ENCODE measurements at regions not wholly inside any gene's neighbourhood (a gene's known extent, or its start where the extent isn't known, plus 50 kb on each side); places are given as distances from the start of the nearest gene placed in this dataset.

DNA sequence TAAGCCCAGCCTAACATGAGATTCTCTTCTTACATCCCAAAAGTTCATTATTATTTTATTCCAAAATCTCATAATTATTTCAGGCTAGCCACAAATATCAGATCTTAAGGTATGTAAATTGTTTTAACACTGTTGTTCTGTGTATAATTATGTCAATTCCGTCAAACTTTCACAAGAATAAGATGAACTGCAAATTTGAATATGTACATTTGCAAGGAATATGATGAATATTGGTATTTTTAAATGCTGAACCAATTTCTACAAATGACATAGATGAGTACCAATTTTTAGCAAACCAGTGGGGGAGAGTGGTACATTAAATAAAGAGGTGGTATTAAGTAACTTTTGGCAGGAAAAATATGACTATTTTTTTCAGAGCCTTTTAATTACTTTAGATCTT, 282.3 kb upstream of the MAD2L1 start:
- no TSS peak for BruUV-seq (replicated peaks)
- H3K27me3 ChIP-seq (replicated peaks; ENCODE audit: insufficient read depth, low read depth, low read length, poor library complexity) = no peaks in the 10 kb centered on the region
- no peak for DNase-seq (ENCODE audit: low spot score)

DNA sequence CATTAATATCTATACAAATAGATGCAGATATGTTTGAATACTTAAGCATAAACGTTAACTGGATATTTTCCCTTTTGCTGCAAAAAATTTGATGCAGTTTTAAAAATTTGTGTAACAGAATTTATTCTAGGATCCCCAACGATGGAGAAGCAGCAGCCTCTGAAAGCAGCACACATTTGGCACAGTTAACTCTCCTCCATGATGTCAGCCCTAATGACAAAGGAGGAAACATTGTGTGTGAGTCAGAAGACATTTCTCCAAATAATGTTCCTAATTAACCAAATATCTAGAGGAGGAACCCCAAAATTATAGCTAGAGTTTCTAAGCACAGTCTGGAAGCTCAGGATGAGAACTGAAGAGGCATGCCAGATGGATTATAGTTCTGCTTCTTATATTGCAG, 281.9 kb upstream of the MAD2L1 start:
- Histone ChIP-seq H3K4me3 (ENCODE audit: low read depth, low read length, poor library complexity, severe bottlenecking) (no peak overlapping the region), H3K4me1 (ENCODE audit: insufficient read depth, low read length, poor library complexity, severe bottlenecking) (no peaks in the 10 kb centered on the region), H3K27ac (ENCODE audit: low read depth, low read length, poor library complexity, severe bottlenecking) (no peak overlapping the region), H3K9me3 (ENCODE audit: low read depth, low read length, poor library complexity, severe bottlenecking) (no peaks in the 10 kb centered on the region), H3K36me3 (ENCODE audit: insufficient read depth, low read length, poor library complexity, severe bottlenecking) (no peaks in the 10 kb centered on the region), H3K27me3 (replicated peaks; ENCODE audit: insufficient read depth, low read depth, low read length, poor library complexity) (no peaks in the 10 kb centered on the region)
- intact Hi-C loops (cut with micrococcal nuclease; ENCODE audit: unreplicated experiment) = no loop called here
- DNase-seq (ENCODE audit: low spot score) = no peak
- ChIA-PET CTCF (no interaction called here), POLR2A (ENCODE audit: low non-redundant PET) (no interaction called here)
- TF ChIP-seq EZH2 (IDR thresholded peaks at IDR 0.05; ENCODE audit: borderline replicate concordance, low read depth, low read length, poor library complexity, severe bottlenecking) = no peak
- TF ChIP-seq, protein P1, sequence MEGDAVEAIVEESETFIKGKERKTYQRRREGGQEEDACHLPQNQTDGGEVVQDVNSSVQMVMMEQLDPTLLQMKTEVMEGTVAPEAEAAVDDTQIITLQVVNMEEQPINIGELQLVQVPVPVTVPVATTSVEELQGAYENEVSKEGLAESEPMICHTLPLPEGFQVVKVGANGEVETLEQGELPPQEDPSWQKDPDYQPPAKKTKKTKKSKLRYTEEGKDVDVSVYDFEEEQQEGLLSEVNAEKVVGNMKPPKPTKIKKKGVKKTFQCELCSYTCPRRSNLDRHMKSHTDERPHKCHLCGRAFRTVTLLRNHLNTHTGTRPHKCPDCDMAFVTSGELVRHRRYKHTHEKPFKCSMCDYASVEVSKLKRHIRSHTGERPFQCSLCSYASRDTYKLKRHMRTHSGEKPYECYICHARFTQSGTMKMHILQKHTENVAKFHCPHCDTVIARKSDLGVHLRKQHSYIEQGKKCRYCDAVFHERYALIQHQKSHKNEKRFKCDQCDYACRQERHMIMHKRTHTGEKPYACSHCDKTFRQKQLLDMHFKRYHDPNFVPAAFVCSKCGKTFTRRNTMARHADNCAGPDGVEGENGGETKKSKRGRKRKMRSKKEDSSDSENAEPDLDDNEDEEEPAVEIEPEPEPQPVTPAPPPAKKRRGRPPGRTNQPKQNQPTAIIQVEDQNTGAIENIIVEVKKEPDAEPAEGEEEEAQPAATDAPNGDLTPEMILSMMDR (conservative IDR thresholded peaks at IDR 0.05; ENCODE audit: low read depth, low read length) = no peak
- no TSS peak for BruUV-seq (replicated peaks)

More for the DNA sequence above, 282.3 kb upstream of the MAD2L1 start:
- Histone ChIP-seq H3K4me1 (ENCODE audit: insufficient read depth, low read length, poor library complexity, severe bottlenecking) (no peaks in the 10 kb centered on the region), H3K27ac (ENCODE audit: low read depth, low read length, poor library complexity, severe bottlenecking) (no peak overlapping the region), H3K4me3 (ENCODE audit: low read depth, low read length, poor library complexity, severe bottlenecking) (no peak overlapping the region), H3K36me3 (ENCODE audit: insufficient read depth, low read length, poor library complexity, severe bottlenecking) (no peaks in the 10 kb centered on the region), H3K9me3 (ENCODE audit: low read depth, low read length, poor library complexity, severe bottlenecking) (no peaks in the 10 kb centered on the region)
- ChIA-PET POLR2A (ENCODE audit: low non-redundant PET) (no interaction called here), CTCF (no interaction called here)
- intact Hi-C loops (cut with micrococcal nuclease; ENCODE audit: unreplicated experiment) = no loop called here
- TF ChIP-seq, protein P1 (conservative IDR thresholded peaks at IDR 0.05; ENCODE audit: low read depth, low read length) = no peak
- no peak for TF ChIP-seq EZH2 (IDR thresholded peaks at IDR 0.05; ENCODE audit: borderline replicate concordance, low read depth, low read length, poor library complexity, severe bottlenecking)

DNA sequence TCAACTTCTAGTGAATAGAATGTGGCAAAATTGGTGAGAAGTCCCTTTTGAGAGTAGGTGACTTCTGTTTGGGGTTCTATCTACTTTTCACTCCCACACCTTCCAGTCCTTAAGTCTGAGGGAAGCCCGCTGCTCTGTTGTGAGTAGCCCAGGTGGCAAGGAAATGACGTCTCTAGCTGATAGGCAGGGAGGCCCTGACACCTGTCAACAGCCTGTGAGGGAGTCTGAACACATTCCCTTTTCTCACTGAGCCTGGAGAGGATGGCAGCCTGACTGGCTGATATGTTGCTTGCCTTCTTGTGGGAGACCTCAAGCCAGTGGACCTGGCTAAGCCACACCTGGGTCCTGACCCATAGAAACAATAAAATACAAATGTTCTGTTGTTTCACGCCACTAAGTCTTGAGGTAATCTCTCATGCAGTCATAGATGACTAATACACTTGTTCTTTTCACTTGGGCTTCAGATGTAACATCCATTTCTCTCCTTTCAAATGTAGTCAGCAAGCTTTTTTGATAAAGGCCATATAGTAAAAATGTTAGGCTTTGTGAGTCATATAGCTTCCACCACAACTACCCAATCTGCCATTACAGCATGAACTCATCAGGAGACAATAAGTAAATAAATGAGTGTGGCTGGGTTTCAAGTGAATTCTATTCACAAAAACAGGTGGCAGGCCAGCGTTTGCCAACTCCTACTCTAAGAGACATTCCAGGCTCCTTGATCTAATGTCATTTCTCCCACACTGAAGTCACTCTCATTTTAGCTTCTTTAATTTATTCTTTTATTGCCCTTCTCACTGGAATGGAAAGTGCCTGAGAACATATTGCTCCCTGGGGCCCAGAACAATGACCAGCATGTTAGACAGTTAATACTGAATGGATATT, 265.1 kb upstream of the MAD2L1 start:
- no TSS peak for BruUV-seq (replicated peaks)
- H3K4me1 ChIP-seq (ENCODE audit: insufficient read depth, low read length, poor library complexity, severe bottlenecking) = peaks cover 6% of the 10 kb centered on the region
- H3K27ac ChIP-seq (ENCODE audit: low read depth, low read length, poor library complexity, severe bottlenecking) = no peak overlapping the region
- no peaks in the 10 kb centered on the region for H3K9me3 ChIP-seq (ENCODE audit: low read depth, low read length, poor library complexity, severe bottlenecking)
- POLR2A ChIA-PET (ENCODE audit: low non-redundant PET) = no interaction called here
- peak; percentile 73 for DNase-seq (ENCODE audit: low spot score)
- no peaks in the 10 kb centered on the region for H3K27me3 ChIP-seq (replicated peaks; ENCODE audit: insufficient read depth, low read depth, low read length, poor library complexity)
- CTCF ChIA-PET = no interaction called here
- intact Hi-C loops (cut with micrococcal nuclease; ENCODE audit: unreplicated experiment) = no loop called here
- TF ChIP-seq EZH2 (IDR thresholded peaks at IDR 0.05; ENCODE audit: borderline replicate concordance, low read depth, low read length, poor library complexity, severe bottlenecking) = no peak
- TF ChIP-seq, protein P1 (conservative IDR thresholded peaks at IDR 0.05; ENCODE audit: low read depth, low read length) = no peak
- H3K36me3 ChIP-seq (ENCODE audit: insufficient read depth, low read length, poor library complexity, severe bottlenecking) = no peaks in the 10 kb centered on the region
- H3K4me3 ChIP-seq (ENCODE audit: low read depth, low read length, poor library complexity, severe bottlenecking) = no peak overlapping the region
